HepG2 (cell line): ENCODE measurements at regions not wholly inside any gene's neighbourhood (a gene's known extent, or its start where the extent isn't known, plus 50 kb on each side); places are given as distances from the start of the nearest gene placed in this dataset.

Source experiments
- ATAC-seq: fragments of 200-7000 bp; cut with Tn5 transposase; 3 replicates; pipeline ENCODE4 v1.9.1; 2020; ENCODE audit warnings: mild to moderate bottlenecking, moderate library complexity
- BruUV-seq: library from RNA; stranded (reverse); fragments of 400-500 nt; replicated peaks from 2 replicates; lab custom pipeline; 2021; lab: Mats Ljungman, UMichigan
- CTCF ChIA-PET: fragments of 300-600 bp; formaldehyde crosslinking; extraction: SDS; loops from one replicate; lab custom pipeline; 2021; ENCODE audit warnings: low total read pairs, inconsistent platforms, low intra/inter-chr PET ratio; lab: Yijun Ruan, JAX
- POLR2A ChIA-PET: fragments of 350-600 bp; sonication (Branson Sonifier 250); formaldehyde crosslinking; loops from one replicate; lab custom pipeline; 2020; ENCODE audit warnings: antibody characterized with exemption, inconsistent platforms; lab: Yijun Ruan, JAX
- DNase-seq: peaks from one replicate; pipeline ENCODE4 v3.0.0-alpha.2; 2015; ENCODE audit warnings: low spot score
- FAIRE-seq: peaks from 3 replicates; lab custom pipeline; 2011; peaks lifted over from hg19 to GRCh38; lab: Jason Lieb, UNC
- H2AFZ ChIP-seq: one replicate; pipeline ENCODE4 v1.6.1; 2011; ENCODE audit warnings: low read length, inconsistent platforms
- H3K27ac ChIP-seq: fragments of 300-600 bp; 3 replicates; pipeline ENCODE4 v1.8.0; 2011; ENCODE audit warnings: mixed run types, mild to moderate bottlenecking, mixed read lengths, low read length, inconsistent platforms; ENCODE audit not compliant: insufficient read depth; ENCODE audit errors: extremely low read length
- H3K27me3 ChIP-seq, 2 experiments: fragments of 200-600 bp in 1 of 2; 2 replicates in 1 of 2; 3 replicates in 1 of 2; pipeline versions ENCODE4 v1.6.0 to v1.8.0; 2011; ENCODE audit warnings: low read length in 2 of 2, mild to moderate bottlenecking in 2 of 2, moderate library complexity in 2 of 2, inconsistent platforms in 1 of 2; ENCODE audit not compliant: insufficient read depth in 2 of 2, control insufficient read depth in 1 of 2
- H3K36me3 ChIP-seq, 2 experiments: fragments of 200-600 bp in 1 of 2; replicated peaks in 1 of 2; 2 replicates in 1 of 2; 3 replicates in 1 of 2; pipeline versions ENCODE4 v1.5.1 to v1.8.0; 2011; ENCODE audit warnings: low read length in 2 of 2, inconsistent platforms in 1 of 2; ENCODE audit not compliant: insufficient read depth in 2 of 2, control insufficient read depth in 1 of 2
- H3K4me1 ChIP-seq: 2 replicates; pipeline ENCODE4 v1.5.1; 2012; ENCODE audit warnings: low read length, inconsistent platforms; ENCODE audit not compliant: insufficient read depth
- H3K4me2 ChIP-seq: 2 replicates; pipeline ENCODE4 v1.6.0; 2011; ENCODE audit warnings: low read depth, low read length, inconsistent platforms
- H3K4me3 ChIP-seq, 3 experiments: fragments of 200-600 bp in 1 of 3; sonication (generic), shearing (Covaris generic) in 1 of 3; replicated peaks in 1 of 3; 2 replicates each; pipeline ENCODE4 v1.5.1; 2011 to 2016; ENCODE audit warnings: low read length in 3 of 3, inconsistent platforms in 2 of 3, low read depth in 2 of 3, mild to moderate bottlenecking in 2 of 3, control low read depth in 1 of 3, mixed read lengths in 1 of 3; ENCODE audit not compliant: insufficient read depth in 1 of 3
- H3K79me2 ChIP-seq: one replicate; pipeline ENCODE4 v1.6.1; 2011; ENCODE audit warnings: low read length, inconsistent platforms; ENCODE audit not compliant: insufficient read depth
- H3K9ac ChIP-seq: 2 replicates; pipeline ENCODE4 v1.6.0; 2011; ENCODE audit warnings: mild to moderate bottlenecking, low read depth, low read length, inconsistent platforms; ENCODE audit not compliant: insufficient read depth
- H3K9me3 ChIP-seq: 2 replicates; pipeline ENCODE4 v1.5.1; 2012; ENCODE audit warnings: mild to moderate bottlenecking, low read length
- H4K20me1 ChIP-seq: 2 replicates; pipeline ENCODE4 v1.6.0; 2011; ENCODE audit warnings: inconsistent platforms, mild to moderate bottlenecking, low read length, moderate library complexity; ENCODE audit not compliant: insufficient read depth
- AKAP8 ChIP-seq: sonication (generic); formaldehyde crosslinking; IDR thresholded peaks from 2 replicates; pipeline ENCODE4 v1.5.1; 2020; ENCODE audit warnings: mild to moderate bottlenecking, missing genetic modification reagents
- ARID2 ChIP-seq: sonication (generic); formaldehyde crosslinking; IDR thresholded peaks from 2 replicates; pipeline ENCODE4 v1.8.1; 2022; ENCODE audit warnings: mild to moderate bottlenecking, missing genetic modification reagents, borderline replicate concordance
- CCDC6 ChIP-seq: sonication (generic); formaldehyde crosslinking; IDR thresholded peaks from 2 replicates; pipeline ENCODE4 v1.8.1; 2022; ENCODE audit warnings: mild to moderate bottlenecking, missing genetic modification reagents, moderate library complexity
- FIP1L1 ChIP-seq: fragments of 200-400 bp; formaldehyde crosslinking; IDR thresholded peaks from 2 replicates; pipeline ENCODE4 v1.6.1; 2018; ENCODE audit warnings: low read depth, mild to moderate bottlenecking, low read length, moderate library complexity, borderline replicate concordance; ENCODE audit not compliant: insufficient read depth
- MEF2D ChIP-seq: sonication (generic); formaldehyde crosslinking; IDR thresholded peaks from 2 replicates; pipeline ENCODE4 v1.5.1; 2020; ENCODE audit warnings: mild to moderate bottlenecking, missing genetic modification reagents
- MXD3 ChIP-seq: IDR thresholded peaks from 2 replicates; pipeline ENCODE4 v1.6.1; 2016; ENCODE audit warnings: mild to moderate bottlenecking, missing biosample characterization, missing genetic modification reagents
- NAIF1 ChIP-seq: sonication (generic); formaldehyde crosslinking; IDR thresholded peaks from 2 replicates; pipeline ENCODE4 v1.5.0; 2020; ENCODE audit warnings: mild to moderate bottlenecking, missing genetic modification reagents, borderline replicate concordance
- SMAD3 ChIP-seq: sonication (generic); formaldehyde crosslinking; IDR thresholded peaks from 2 replicates; pipeline ENCODE4 v1.4.0; 2020; ENCODE audit warnings: missing genetic modification reagents
- TEAD2 ChIP-seq: sonication (generic); formaldehyde crosslinking; IDR thresholded peaks from 2 replicates; pipeline ENCODE4 v1.9.0; 2021; ENCODE audit warnings: missing genetic modification reagents
- THAP8 ChIP-seq: sonication (generic); formaldehyde crosslinking; IDR thresholded peaks from 2 replicates; pipeline ENCODE4 v1.5.1; 2020; ENCODE audit warnings: missing genetic modification reagents, mild to moderate bottlenecking, borderline replicate concordance
- ZBTB34 ChIP-seq: sonication (generic); formaldehyde crosslinking; IDR thresholded peaks from 2 replicates; pipeline ENCODE4 v1.8.0; 2022; ENCODE audit warnings: mild to moderate bottlenecking, missing genetic modification reagents
- ZNF292 ChIP-seq: sonication (generic); formaldehyde crosslinking; IDR thresholded peaks from 2 replicates; pipeline ENCODE4 v1.8.1; 2022; ENCODE audit warnings: mild to moderate bottlenecking, low read depth, missing genetic modification reagents, borderline replicate concordance
- ZNF574 ChIP-seq: sonication (generic); formaldehyde crosslinking; IDR thresholded peaks from 2 replicates; pipeline ENCODE4 v1.4.0; 2020; ENCODE audit warnings: missing genetic modification reagents
- ZNF589 ChIP-seq: sonication (generic); formaldehyde crosslinking; conservative IDR thresholded peaks from 2 replicates; pipeline ENCODE4 v1.8.0; 2022; ENCODE audit warnings: mild to moderate bottlenecking, moderate library complexity, missing genetic modification reagents
- ZNF766 ChIP-seq: sonication (generic); formaldehyde crosslinking; IDR thresholded peaks from 2 replicates; pipeline ENCODE4 v1.5.0; 2020; ENCODE audit warnings: missing genetic modification reagents, borderline replicate concordance
- WGBS: methylation state at CpG from one replicate; pipeline ENCODE4 v1.1.6; 2017; ENCODE audit warnings: low lambda C conversion rate; 5-methylcytosine and 5-hydroxymethylcytosine counted together
- in situ Hi-C: cut with HindIII; loops from 2 replicates; pipeline ENCODE4 v1.10.0; 2017; ENCODE audit warnings: low pct_unique_long_range_greater_than_20kb; ENCODE audit not compliant: extremely low pct_ligation_motif_present
- intact Hi-C: fragments of 100-400 bp; cut with micrococcal nuclease; formaldehyde crosslinking; loops from one replicate; pipeline ENCODE4 v1.10.0; 2022; ENCODE audit not compliant: unreplicated experiment
- TF ChIP-seq, protein P1 (sequence below): sonication (generic); formaldehyde crosslinking; conservative IDR thresholded peaks from 2 replicates; pipeline ENCODE4 v1.8.0; 2022; ENCODE audit warnings: low read depth, missing genetic modification reagents
- TF ChIP-seq, protein P2 (sequence below): sonication (generic); formaldehyde crosslinking; IDR thresholded peaks from 2 replicates; pipeline ENCODE4 v1.5.1; 2020; ENCODE audit warnings: missing genetic modification reagents, mild to moderate bottlenecking, borderline replicate concordance

DNA sequence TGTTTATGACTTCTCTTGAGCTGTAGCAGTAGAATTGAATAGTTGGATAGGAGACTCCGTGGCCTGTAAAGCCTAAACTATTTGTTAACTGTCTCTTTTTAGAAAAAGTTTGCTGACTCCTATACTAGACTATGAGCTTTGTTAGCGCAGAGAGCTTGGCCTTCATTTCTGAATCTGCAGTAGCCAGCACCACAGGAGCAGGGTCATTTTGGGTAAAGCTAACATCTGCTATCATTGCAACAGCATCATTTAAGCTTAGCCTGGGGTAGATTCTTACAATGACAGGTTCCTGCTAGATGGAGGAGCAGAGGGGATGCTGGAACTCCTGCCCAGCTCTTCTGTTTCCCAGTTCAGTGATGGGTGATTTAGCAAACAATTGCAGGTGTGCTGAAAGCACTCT is 133.7 kb upstream of the ASTN2 start:
- no peaks in the 10 kb centered on the region for H4K20me1 ChIP-seq
- FAIRE-seq (no peak), DNase-seq (no peak), ATAC-seq (no peak)
- H3K27ac ChIP-seq, result no peak overlapping the region
- no peak overlapping the region for H2AFZ ChIP-seq
- no peaks in the 10 kb centered on the region for H3K79me2 ChIP-seq
- H3K9ac ChIP-seq, result no peak overlapping the region
- no peaks in the 10 kb centered on the region for H3K9me3 ChIP-seq
- 52% methylated on average over 2 of the region's 2 CpGs for WGBS
- ChIA-PET CTCF (no interaction called here), POLR2A (no interaction called here)
- BruUV-seq, result no TSS peak
- no peaks in the 10 kb centered on the region for H3K36me3 ChIP-seq
- no peaks in the 10 kb centered on the region for H3K4me1 ChIP-seq
- H3K27me3 ChIP-seq, result peaks cover 0 to 1% of the 10 kb centered on the region in 2 experiments; a peak in 2 of 5 replicates
- H3K4me3 ChIP-seq, result no peak overlapping the region
- H3K4me2 ChIP-seq, result no peak overlapping the region
- intact Hi-C loops, result no loop called here
- in situ Hi-C loops, result no loop called here
- TF ChIP-seq THAP8 (CRISPR knock-in tag), result no peak
- no peak for TF ChIP-seq MXD3 (CRISPR knock-in tag)
- no peak for TF ChIP-seq FIP1L1
- TF ChIP-seq, protein P1, sequence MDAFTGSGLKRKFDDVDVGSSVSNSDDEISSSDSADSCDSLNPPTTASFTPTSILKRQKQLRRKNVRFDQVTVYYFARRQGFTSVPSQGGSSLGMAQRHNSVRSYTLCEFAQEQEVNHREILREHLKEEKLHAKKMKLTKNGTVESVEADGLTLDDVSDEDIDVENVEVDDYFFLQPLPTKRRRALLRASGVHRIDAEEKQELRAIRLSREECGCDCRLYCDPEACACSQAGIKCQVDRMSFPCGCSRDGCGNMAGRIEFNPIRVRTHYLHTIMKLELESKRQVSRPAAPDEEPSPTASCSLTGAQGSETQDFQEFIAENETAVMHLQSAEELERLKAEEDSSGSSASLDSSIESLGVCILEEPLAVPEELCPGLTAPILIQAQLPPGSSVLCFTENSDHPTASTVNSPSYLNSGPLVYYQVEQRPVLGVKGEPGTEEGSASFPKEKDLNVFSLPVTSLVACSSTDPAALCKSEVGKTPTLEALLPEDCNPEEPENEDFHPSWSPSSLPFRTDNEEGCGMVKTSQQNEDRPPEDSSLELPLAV (CRISPR knock-in tag), result no peak
- TF ChIP-seq, protein P2, sequence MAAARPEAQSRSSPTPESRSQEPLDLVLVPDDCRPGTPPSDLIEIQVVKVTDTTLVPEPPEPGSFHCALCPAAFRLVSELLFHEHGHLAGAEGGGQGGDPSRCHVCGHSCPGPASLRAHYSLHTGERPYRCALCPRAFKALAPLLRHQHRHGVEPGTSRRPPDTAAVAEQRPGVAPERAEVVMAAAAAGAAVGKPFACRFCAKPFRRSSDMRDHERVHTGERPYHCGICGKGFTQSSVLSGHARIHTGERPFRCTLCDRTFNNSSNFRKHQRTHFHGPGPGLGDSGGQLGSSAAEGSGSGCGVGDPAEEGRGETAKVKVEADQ, result no peak
- TF ChIP-seq ZNF292 (CRISPR knock-in tag), result no peak
- no peak for TF ChIP-seq ARID2 (CRISPR knock-in tag)
- no peak for TF ChIP-seq ZBTB34 (CRISPR knock-in tag)
- TF ChIP-seq AKAP8 (CRISPR knock-in tag), result no peak
- TF ChIP-seq ZNF574 (CRISPR knock-in tag), result no peak
- no peak for TF ChIP-seq CCDC6 (CRISPR knock-in tag)
- TF ChIP-seq NAIF1 (CRISPR knock-in tag), result no peak
- no peak for TF ChIP-seq ZNF766
- TF ChIP-seq TEAD2 (CRISPR knock-in tag), result no peak
- TF ChIP-seq SMAD3 (CRISPR knock-in tag), result no peak
- TF ChIP-seq ZNF589 (CRISPR knock-in tag), result no peak
- no peak for TF ChIP-seq MEF2D
